Kidney capillary endothelial cell (primary cell): ENCODE measurements at regions not wholly inside any gene's neighbourhood (a gene's known extent, or its start where the extent isn't known, plus 50 kb on each side); places are given as distances from the start of the nearest gene placed in this dataset.
"Not testable (repeated sequence)": the region's sequence is repeated elsewhere in the genome, so short reads cannot be mapped to it uniquely, and the experiment has no call there.

ENCODE experiments used
- DNase-seq: peaks from one replicate; pipeline ENCODE4 v3.0.0-alpha.2; 2018; ENCODE audit warnings: low spot score

GRCh38 chr7:9919-10318 lies 182.5 kb upstream of the FAM20C start:
- DNase-seq, result not testable (repeated sequence)

- not testable (repeated sequence) for DNase-seq
These were observed 159.6 kb upstream of the FAM20C start for GRCh38 chr7:32565-33280.

GRCh38 chr7:35121-35541 lies 157.2 kb upstream of the FAM20C start:
- DNase-seq, result not testable (repeated sequence)

GRCh38 chr7:36539-36938 lies 155.8 kb upstream of the FAM20C start:
- not testable (repeated sequence) for DNase-seq

GRCh38 chr7:37656-38055 lies 154.7 kb upstream of the FAM20C start:
- not testable (repeated sequence) for DNase-seq

GRCh38 chr7:38444-38843 lies 153.9 kb upstream of the FAM20C start:
- DNase-seq, result not testable (repeated sequence)

GRCh38 chr7:39984-40740 lies 152.2 kb upstream of the FAM20C start:
- DNase-seq, result not testable (repeated sequence)

GRCh38 chr7:40799-41750 lies 151.3 kb upstream of the FAM20C start:
- DNase-seq, result no peak

- no peak for DNase-seq
These were observed 150.3 kb upstream of the FAM20C start for GRCh38 chr7:41917-42565.

GRCh38 chr7:43791-44540 lies 148.4 kb upstream of the FAM20C start:
- no peak for DNase-seq

GRCh38 chr7:44541-44896 lies 147.9 kb upstream of the FAM20C start:
- DNase-seq, result no peak

- DNase-seq, result no peak
These were observed 147.0 kb upstream of the FAM20C start for GRCh38 chr7:45106-46090.

- no peak for DNase-seq
These were observed 146.1 kb upstream of the FAM20C start for GRCh38 chr7:46123-46829.

- no peak for DNase-seq
These were observed 145.6 kb upstream of the FAM20C start for GRCh38 chr7:46830-47140.

GRCh38 chr7:51456-52068 lies 140.8 kb upstream of the FAM20C start:
- DNase-seq, result no peak

- no peak for DNase-seq
These were observed 140.3 kb upstream of the FAM20C start for GRCh38 chr7:52100-52499.

GRCh38 chr7:53531-53930 lies 138.8 kb upstream of the FAM20C start:
- no peak for DNase-seq

GRCh38 chr7:54615-55014 lies 137.8 kb upstream of the FAM20C start:
- DNase-seq, result no peak

- DNase-seq, result no peak
These were observed 136.6 kb upstream of the FAM20C start for GRCh38 chr7:55690-56248.
